ENCODE measurements at regions not wholly inside any gene's neighbourhood (a gene's known extent, or its start where the extent isn't known, plus 50 kb on each side); places are given as distances from the start of the nearest gene placed in this dataset. TPM values are rescaled to one million over a fixed set of nuclear protein-coding genes. Genes with fewer than 3 reads are reported as not detected.

DNA sequence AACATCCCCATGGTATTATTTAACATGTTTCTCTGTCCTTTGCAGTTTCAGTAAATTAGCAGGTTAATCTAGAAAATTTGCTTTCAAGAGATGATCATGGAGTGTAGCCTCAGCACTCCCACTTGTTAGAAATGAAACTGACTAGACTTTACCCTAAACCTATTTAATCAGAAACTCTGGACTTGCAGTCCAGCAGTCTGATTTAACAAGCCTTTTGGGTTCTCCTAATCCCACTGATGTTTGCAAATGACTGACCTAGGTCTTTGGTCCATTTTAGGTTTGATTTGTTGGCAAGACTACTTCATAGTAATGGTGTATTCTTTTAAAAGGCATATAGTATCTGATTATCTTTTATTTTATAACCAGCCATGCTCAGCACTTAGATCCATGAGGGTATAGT lies 55.5 kb upstream of the SLC25A13 start:
- no peak for DNase-seq (ENCODE audit: low spot score)
- TF ChIP-seq EZH2phosphoT487 (IDR thresholded peaks at IDR 0.05; ENCODE audit: low read depth, severe bottlenecking, unreplicated experiment) (no peak), EZH2 (IDR thresholded peaks at IDR 0.05; ENCODE audit: borderline replicate concordance) (no peak)
- TF ChIP-seq, protein P1, sequence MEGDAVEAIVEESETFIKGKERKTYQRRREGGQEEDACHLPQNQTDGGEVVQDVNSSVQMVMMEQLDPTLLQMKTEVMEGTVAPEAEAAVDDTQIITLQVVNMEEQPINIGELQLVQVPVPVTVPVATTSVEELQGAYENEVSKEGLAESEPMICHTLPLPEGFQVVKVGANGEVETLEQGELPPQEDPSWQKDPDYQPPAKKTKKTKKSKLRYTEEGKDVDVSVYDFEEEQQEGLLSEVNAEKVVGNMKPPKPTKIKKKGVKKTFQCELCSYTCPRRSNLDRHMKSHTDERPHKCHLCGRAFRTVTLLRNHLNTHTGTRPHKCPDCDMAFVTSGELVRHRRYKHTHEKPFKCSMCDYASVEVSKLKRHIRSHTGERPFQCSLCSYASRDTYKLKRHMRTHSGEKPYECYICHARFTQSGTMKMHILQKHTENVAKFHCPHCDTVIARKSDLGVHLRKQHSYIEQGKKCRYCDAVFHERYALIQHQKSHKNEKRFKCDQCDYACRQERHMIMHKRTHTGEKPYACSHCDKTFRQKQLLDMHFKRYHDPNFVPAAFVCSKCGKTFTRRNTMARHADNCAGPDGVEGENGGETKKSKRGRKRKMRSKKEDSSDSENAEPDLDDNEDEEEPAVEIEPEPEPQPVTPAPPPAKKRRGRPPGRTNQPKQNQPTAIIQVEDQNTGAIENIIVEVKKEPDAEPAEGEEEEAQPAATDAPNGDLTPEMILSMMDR (IDR thresholded peaks at IDR 0.05; ENCODE audit: poor library complexity) = no peak
- Histone ChIP-seq H3K9me2 (replicated peaks; ENCODE audit: insufficient read depth) (no peaks in the 10 kb centered on the region), H3K27ac (no peak overlapping the region), H4K20me1 (ENCODE audit: insufficient read depth, poor library complexity, severe bottlenecking) (no peaks in the 10 kb centered on the region), H3K9me3 (ENCODE audit: low read depth) (no peaks in the 10 kb centered on the region), H3K27me3 (no peaks in the 10 kb centered on the region), H2AFZ (no peak overlapping the region), H3K4me2 (no peak overlapping the region), H3K36me3 (replicated peaks; ENCODE audit: insufficient read depth, low read depth) (no peaks in the 10 kb centered on the region), H3K4me3 (no peak overlapping the region), H3K4me1 (ENCODE audit: insufficient read depth) (no peaks in the 10 kb centered on the region), H3K79me2 (no peaks in the 10 kb centered on the region)

Small RNA genes in the stretch of these regions (small RNA-seq; reads per million reads assigned to genes)
- gene RNU7-188P = not detected
